GM18873 (cell line): ENCODE measurements at regions not wholly inside any gene's neighbourhood (a gene's known extent, or its start where the extent isn't known, plus 50 kb on each side); places are given as distances from the start of the nearest gene placed in this dataset.
A peak's percentile ranks its signal among the peaks of the same experiment; 100 is the strongest.

Experiments
- ATAC-seq: cut with Tn5 transposase; IDR thresholded peaks from one replicate; pipeline ENCODE4 v1.9.1; 2021; ENCODE audit warnings: mild to moderate bottlenecking, moderate library complexity, moderate number of reproducible peaks; ENCODE audit not compliant: unreplicated experiment, low FRiP score

GRCh38 chrX:14194711-14195110 lies 165.0 kb upstream of the GEMIN8 start:
- ATAC-seq = no peak

GRCh38 chrX:14193547-14193946 lies 163.9 kb upstream of the GEMIN8 start:
- no peak for ATAC-seq

GRCh38 chrX:14173873-14174272 lies 144.2 kb upstream of the GEMIN8 start:
- no peak for ATAC-seq

- no peak for ATAC-seq
Observed at GRCh38 chrX:14164828-14165227, 135.1 kb upstream of the GEMIN8 start.

GRCh38 chrX:14125462-14125861 lies 95.8 kb upstream of the GEMIN8 start:
- no peak for ATAC-seq

- no peak for ATAC-seq
Observed at GRCh38 chrX:14124562-14124961, 94.9 kb upstream of the GEMIN8 start.

- peak; percentile 97 for ATAC-seq
Observed at GRCh38 chrX:14095702-14096101, 66.0 kb upstream of the GEMIN8 start.

GRCh38 chrX:14094191-14094590 lies 64.5 kb upstream of the GEMIN8 start:
- ATAC-seq = no peak

- no peak for ATAC-seq
Observed at GRCh38 chrX:14084466-14084865, 54.8 kb upstream of the GEMIN8 start.

- ATAC-seq = no peak
Observed at GRCh38 chrX:14083783-14084182, 54.1 kb upstream of the GEMIN8 start.

- ATAC-seq = no peak
Observed at GRCh38 chrX:14079891-14080430, 50.3 kb upstream of the GEMIN8 start.
